ENCODE measurements at regions not wholly inside any gene's neighbourhood (a gene's known extent, or its start where the extent isn't known, plus 50 kb on each side); places are given as distances from the start of the nearest gene placed in this dataset.

DNA sequence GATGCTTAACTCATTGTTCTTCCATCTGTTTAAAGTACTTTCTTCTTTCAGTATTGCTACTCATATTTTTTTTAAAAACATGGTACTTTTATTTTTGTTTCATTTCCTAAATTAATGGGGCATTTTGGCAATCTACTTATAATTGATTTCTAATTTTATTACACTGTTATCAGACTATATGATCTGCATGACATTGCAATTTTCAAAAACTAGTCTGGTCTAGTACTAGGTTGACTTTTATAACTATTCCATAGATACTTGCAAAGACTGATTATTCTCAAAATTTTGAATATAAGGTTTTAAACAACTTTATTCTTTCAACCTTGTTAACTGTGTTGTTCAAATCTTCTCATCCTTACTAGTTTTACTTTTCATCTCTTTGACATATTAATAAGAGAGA, 63.9 kb upstream of the MVB12B start:
- DNase-seq (ENCODE audit: extremely low spot score), result no peak
- Histone ChIP-seq H3K4me1 (ENCODE audit: insufficient read depth) (no peaks in the 10 kb centered on the region), H3K4me3 (ENCODE audit: low read depth, low read length) (no peak overlapping the region), H3K27ac (ENCODE audit: low read depth) (no peak overlapping the region), H3K36me3 (ENCODE audit: insufficient read depth) (no peaks in the 10 kb centered on the region)

DNA sequence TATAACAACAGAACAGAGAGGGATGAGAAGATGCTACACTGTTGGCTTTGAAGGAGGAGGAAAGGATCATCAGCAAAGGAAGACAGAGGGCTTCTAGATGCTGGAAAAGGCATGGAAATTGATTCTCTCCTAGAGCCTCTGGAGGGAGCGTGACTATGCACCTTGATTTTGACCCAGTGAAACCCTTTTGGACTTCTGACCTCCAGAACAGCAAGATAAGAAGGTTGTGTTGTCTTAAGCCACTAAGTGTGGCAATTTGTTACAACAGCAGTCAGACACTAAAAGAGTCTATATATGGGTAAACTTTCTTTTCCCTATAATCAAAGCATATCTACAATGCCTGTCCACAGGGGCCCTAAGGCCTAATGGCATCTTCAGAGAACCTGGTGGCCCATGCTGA, 56.1 kb upstream of the MVB12B start:
- DNase-seq (ENCODE audit: extremely low spot score), result no peak
- no peaks in the 10 kb centered on the region for H3K4me1 ChIP-seq (ENCODE audit: insufficient read depth)
- H3K36me3 ChIP-seq (ENCODE audit: insufficient read depth), result no peaks in the 10 kb centered on the region
- no peak overlapping the region for H3K27ac ChIP-seq (ENCODE audit: low read depth)
- 71% methylated on average over 1 of the region's 1 CpG for WGBS
- H3K4me3 ChIP-seq (ENCODE audit: low read depth, low read length), result no peak overlapping the region

DNA sequence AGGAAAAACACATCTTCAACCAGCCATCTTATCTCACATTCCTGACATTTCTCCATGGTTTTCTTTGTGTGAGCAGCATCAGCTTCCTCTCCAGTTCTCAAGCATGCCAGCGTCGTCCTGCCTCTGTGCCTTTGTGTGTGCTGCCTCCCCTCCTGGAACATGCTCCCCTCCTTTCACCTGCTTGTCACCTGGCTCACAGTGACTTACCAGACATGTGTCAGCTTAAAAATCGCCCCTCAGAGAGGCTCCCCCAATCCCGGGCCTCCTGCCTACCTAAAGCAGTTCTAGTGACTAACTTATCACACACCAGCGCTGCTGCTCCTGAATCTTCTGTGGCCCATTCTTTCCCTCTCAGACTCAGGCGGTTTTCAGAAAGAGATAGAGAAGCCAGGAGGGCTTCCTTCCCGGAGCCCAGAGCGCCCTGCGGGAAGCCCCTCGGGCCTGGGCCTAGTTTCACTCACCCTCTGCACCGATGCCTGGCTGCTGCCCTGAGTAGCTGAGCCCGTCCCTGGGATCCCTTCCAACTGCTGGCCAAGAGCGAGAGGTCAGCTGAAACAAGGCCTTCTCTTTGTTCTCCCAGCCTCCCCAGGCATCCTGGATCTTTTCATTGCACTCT, 51.1 kb upstream of the MVB12B start:
- DNase-seq (ENCODE audit: extremely low spot score), result no peak
- no peaks in the 10 kb centered on the region for H3K36me3 ChIP-seq (ENCODE audit: insufficient read depth)
- 59% methylated on average over 13 of the region's 13 CpGs for WGBS
- no peak overlapping the region for H3K27ac ChIP-seq (ENCODE audit: low read depth)
- H3K4me1 ChIP-seq (ENCODE audit: insufficient read depth), result no peaks in the 10 kb centered on the region
- H3K4me3 ChIP-seq (ENCODE audit: low read depth, low read length), result no peak overlapping the region

DNA sequence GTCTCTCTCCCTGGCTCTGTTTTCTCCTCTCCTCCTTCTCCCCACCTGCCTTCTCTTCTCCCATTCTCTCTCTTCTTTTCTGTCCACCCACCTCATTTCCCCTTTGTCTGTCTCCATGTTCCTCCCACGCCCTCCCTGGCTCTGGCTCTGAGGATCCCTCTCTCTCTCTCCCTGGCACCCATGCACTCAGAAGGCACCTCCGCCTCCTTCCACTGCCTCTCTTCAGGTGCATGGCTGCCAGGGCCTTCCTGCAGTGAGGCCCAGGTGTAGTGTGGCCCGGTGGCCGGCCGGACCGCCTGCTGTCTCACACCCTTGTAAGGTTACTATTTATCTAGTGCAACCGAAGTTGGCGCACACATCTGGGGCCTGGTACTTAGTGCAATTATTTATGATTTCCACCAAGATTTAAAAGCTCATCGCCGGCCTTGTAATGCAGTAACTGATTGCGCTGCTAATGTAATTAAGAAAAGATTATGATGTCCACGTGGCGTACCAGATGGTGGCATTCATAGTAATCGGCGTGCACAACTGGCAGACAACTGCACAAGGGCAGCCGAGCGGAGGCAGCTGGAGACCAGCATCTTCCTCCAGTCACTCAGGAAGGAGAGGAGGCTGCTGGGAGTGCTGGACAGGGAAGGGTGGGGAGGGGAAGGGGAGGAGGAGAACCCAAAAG, 50.4 kb upstream of the MVB12B start:
- Histone ChIP-seq H3K27ac (ENCODE audit: low read depth) (no peak overlapping the region), H3K4me3 (ENCODE audit: low read depth, low read length) (no peak overlapping the region), H3K36me3 (ENCODE audit: insufficient read depth) (no peaks in the 10 kb centered on the region), H3K4me1 (ENCODE audit: insufficient read depth) (no peaks in the 10 kb centered on the region)
- WGBS, result 94% methylated on average over 17 of the region's 17 CpGs
- DNase-seq (ENCODE audit: extremely low spot score), result no peak
